Activated CD4-positive, alpha-beta T cell treated with anti-CD3 and anti-CD28 coated beads for 4 hours (primary cell): ENCODE measurements at regions not wholly inside any gene's neighbourhood (a gene's known extent, or its start where the extent isn't known, plus 50 kb on each side); places are given as distances from the start of the nearest gene placed in this dataset.

Source experiments
- DNase-seq, 2 donors: peaks; one replicate each; pipeline ENCODE4 v3.0.0-alpha.2; 2020

GRCh38 chr5:7315118-7315517 lies 80.8 kb upstream of the ADCY2 start:
- no peak for DNase-seq

GRCh38 chr5:7317751-7318150 lies 78.2 kb upstream of the ADCY2 start:
- DNase-seq, result no peak

DNA sequence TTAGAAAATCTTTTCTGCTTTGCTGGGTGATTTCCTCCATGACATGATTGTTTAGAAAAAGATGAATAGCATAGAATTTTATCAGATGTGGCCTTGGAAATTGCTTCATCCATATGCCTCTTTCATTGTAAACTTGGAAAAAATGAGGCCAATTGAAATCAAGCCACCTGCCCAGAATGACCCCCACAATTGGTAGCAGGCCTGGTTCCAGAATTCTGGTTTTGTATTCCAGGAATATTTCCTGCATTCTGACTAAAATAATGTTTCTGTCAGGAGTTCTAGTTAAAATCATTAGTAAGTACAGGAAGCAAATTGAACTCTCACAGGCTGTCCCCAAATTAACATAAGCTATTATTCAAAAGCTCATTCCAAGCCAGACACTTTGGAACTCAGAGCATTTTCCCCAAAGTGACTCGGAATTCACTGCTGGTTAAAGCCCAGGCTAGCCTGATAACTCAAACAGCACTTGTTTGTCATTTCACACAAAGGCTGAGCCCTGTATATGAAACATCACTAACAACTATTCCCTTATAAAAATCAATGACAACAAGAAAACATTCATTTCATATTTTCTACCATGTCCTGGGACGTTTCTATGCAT lies 75.1 kb upstream of the ADCY2 start:
- DNase-seq, result no peak

DNA sequence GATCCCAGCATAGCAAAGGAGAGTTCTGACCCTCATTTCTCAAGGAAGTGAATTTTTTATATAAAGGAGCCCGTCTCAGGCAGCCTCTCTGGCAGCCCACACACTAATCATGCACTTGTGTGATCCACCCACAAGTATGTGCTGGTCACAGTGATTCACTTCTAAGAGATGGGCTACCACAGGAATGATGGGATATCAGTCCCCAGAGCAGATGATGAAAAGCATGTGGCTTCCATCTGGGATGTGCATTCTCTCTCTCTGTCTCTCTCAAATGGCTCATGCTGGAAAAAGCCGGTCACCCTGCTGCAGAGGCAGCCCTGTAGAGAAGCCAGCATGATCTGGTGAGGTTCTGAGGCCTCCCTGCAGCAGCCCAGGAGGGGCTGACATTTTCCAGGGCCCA lies 74.2 kb upstream of the ADCY2 start:
- no peak for DNase-seq

- DNase-seq, result no peak
These were observed 71.0 kb upstream of the ADCY2 start for GRCh38 chr5:7324919-7325318.

DNA sequence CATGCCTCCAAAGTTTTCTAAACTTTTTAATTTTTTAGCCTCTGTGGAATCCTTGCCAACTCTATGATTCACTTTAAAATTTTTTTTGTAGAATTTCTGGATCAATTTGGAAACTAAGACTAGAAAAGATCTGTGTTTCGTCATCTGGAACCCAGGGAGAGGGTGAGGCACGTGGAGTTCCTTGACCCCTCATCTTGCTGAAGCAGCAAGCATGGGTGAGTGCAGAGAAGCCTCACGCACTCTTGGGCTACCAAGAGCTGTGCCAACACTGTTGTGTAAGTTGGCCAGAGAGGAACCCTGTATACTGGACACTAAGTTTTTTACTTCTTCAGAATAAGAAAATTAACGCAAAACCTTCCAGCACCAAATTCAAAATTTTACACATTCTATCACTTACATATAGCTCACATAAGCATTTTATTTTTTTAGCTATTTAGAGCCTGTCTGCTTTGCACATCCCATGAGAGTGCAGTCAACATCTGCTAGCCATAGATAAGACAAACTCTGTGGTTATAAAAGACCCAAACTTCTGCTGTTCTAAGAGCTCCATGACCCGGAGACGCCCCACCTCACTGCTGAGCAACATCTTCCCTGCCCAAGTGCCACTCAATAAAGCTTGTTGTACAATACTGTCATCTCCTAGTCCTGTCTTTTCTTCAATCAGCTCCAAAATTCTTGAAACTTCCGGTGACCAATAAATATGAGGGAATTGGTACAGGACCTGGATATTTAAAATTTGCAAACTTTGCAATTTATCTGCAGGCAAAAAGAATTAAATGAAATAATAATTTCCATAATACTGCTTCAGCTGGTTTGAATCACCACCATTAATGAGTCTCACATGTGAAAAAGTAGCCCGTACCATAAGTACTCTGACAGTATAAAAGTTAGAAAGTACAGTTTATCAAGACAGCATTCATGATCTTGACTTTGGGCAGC lies 69.7 kb upstream of the ADCY2 start:
- no peak for DNase-seq

DNA sequence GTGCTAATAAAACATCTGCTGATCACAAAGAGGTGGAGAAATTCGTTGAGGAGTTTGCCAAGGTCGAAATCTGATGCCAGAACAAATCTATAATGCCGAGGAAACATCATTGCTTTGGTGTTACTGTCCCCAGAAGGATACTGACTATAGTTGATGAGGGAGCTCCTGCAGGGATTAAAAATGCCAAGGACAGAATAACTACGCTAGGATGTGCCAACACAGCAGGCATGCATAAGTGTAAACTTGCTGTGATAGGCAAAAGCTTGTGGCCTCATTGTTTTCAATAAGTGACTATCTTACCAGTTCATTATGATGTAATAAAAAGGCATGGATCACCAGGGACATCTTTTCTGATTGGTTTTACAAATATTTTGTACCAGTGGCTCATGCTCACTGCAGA lies 66.8 kb upstream of the ADCY2 start:
- DNase-seq, result no peak

DNA sequence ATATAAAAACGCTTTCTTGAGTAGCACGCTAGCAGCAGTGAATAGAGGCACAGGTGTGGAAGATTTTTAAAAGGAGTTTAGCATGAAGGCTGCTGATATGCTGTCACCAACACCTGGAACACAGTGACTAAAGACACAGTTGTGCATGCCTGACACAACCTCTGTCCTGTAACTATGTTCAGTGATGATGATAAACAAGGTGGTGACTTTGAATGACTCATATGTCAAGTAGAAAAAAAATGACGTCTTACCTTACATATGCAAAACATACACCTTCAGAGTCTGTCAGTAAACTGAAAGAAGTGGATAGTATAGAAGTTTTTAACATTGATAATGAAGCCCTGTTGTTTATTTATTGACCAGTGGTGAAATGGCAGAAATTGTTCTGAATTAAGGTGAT lies 66.2 kb upstream of the ADCY2 start:
- no peak for DNase-seq

GRCh38 chr5:7330256-7330655 lies 65.7 kb upstream of the ADCY2 start:
- no peak for DNase-seq

- no peak for DNase-seq
These were observed 64.8 kb upstream of the ADCY2 start for GRCh38 chr5:7331131-7331530.
